ENCODE measurements at regions not wholly inside any gene's neighbourhood (a gene's known extent, or its start where the extent isn't known, plus 50 kb on each side); places are given as distances from the start of the nearest gene placed in this dataset.

GRCh38 chr5:175146733-175147132 is 297.2 kb downstream of the DRD1 start:
- TF ChIP-seq CTCF (IDR thresholded peaks at IDR 0.05): no peak
- TF ChIP-seq POLR2A (IDR thresholded peaks at IDR 0.05): no peak

All from right lobe of liver (tissue), 4 donors.